ENCODE measurements at regions not wholly inside any gene's neighbourhood (a gene's known extent, or its start where the extent isn't known, plus 50 kb on each side); places are given as distances from the start of the nearest gene placed in this dataset.

GRCh38 chr15:96093063-96093462 lies 237.4 kb upstream of the NR2F2 start:
- DNase-seq (ENCODE audit: low spot score) (no peak), ATAC-seq (no peak), FAIRE-seq (no peak)
- H3K9me3 ChIP-seq (ENCODE audit: low read length), result no peaks in the 10 kb centered on the region
- TF ChIP-seq KDM6A (CRISPR knock-in tag; IDR thresholded peaks at IDR 0.05; ENCODE audit: low read depth) (no peak), CBX2 (IDR thresholded peaks at IDR 0.05; ENCODE audit: low read depth, low read length) (no peak), CBX2 (CRISPR knock-in tag; IDR thresholded peaks at IDR 0.05; ENCODE audit: low read depth) (no peak), AKAP8 (CRISPR knock-in tag; IDR thresholded peaks at IDR 0.05) (no peak), DNMT3B (CRISPR knock-in tag; conservative IDR thresholded peaks at IDR 0.05) (no peak), ZNF564 (CRISPR knock-in tag; IDR thresholded peaks at IDR 0.05) (no peak)
- BruUV-seq (replicated peaks), result no TSS peak
- intact Hi-C loops (cut with micrococcal nuclease; ENCODE audit: unreplicated experiment), result no loop called here
- no peaks in the 10 kb centered on the region for H3K4me1 ChIP-seq (ENCODE audit: insufficient read depth, low read length)
- no peaks in the 10 kb centered on the region; a peak in 1 of 5 replicates for H3K27me3 ChIP-seq (ENCODE audit: control insufficient read depth in 1 of 2, insufficient read depth in 2 of 2, low read length in 2 of 2)
- no peaks in the 10 kb centered on the region for H3K36me3 ChIP-seq (replicated peaks in 1 of 2; ENCODE audit: control insufficient read depth in 1 of 2, insufficient read depth in 2 of 2, low read length in 2 of 2)
- no peaks in the 10 kb centered on the region for H4K20me1 ChIP-seq (ENCODE audit: insufficient read depth, low read length)
- H3K9ac ChIP-seq (ENCODE audit: insufficient read depth, low read depth, low read length), result no peak overlapping the region
- POLR2A ChIA-PET, result no interaction called here
- H3K27ac ChIP-seq (ENCODE audit: extremely low read length, insufficient read depth, low read length), result no peak overlapping the region
- WGBS (ENCODE audit: low lambda C conversion rate), result 48% methylated on average over 2 of the region's 2 CpGs
- no peak overlapping the region for H2AFZ ChIP-seq (ENCODE audit: low read length)
- H3K4me3 ChIP-seq (replicated peaks in 1 of 3; ENCODE audit: insufficient read depth in 1 of 3, low read depth in 2 of 3, low read length in 3 of 3), result no peak overlapping the region
- CTCF ChIA-PET (ENCODE audit: low intra/inter-chr PET ratio, low total read pairs), result no interaction called here
- no peak overlapping the region for H3K4me2 ChIP-seq (ENCODE audit: low read depth, low read length)
- in situ Hi-C loops (cut with HindIII; ENCODE audit: extremely low pct_ligation_motif_present, low pct_unique_long_range_greater_than_20kb), result no loop called here
- no peaks in the 10 kb centered on the region for H3K79me2 ChIP-seq (ENCODE audit: insufficient read depth, low read length)

- BruUV-seq (replicated peaks), result no TSS peak
- no peaks in the 10 kb centered on the region for H3K36me3 ChIP-seq (replicated peaks in 1 of 2; ENCODE audit: control insufficient read depth in 1 of 2, insufficient read depth in 2 of 2, low read length in 2 of 2)
- in situ Hi-C loops (cut with HindIII; ENCODE audit: extremely low pct_ligation_motif_present, low pct_unique_long_range_greater_than_20kb), result no loop called here
- H3K79me2 ChIP-seq (ENCODE audit: insufficient read depth, low read length), result no peaks in the 10 kb centered on the region
- no peaks in the 10 kb centered on the region for H3K9me3 ChIP-seq (ENCODE audit: low read length)
- H3K4me3 ChIP-seq (replicated peaks in 1 of 3; ENCODE audit: insufficient read depth in 1 of 3, low read depth in 2 of 3, low read length in 3 of 3), result no peak overlapping the region
- WGBS (ENCODE audit: low lambda C conversion rate), result 35% methylated on average over 2 of the region's 2 CpGs
- ChIA-PET CTCF (ENCODE audit: low intra/inter-chr PET ratio, low total read pairs) (no interaction called here), POLR2A (no interaction called here)
- TF ChIP-seq ZNF264 (CRISPR knock-in tag; IDR thresholded peaks at IDR 0.05), result no peak
- TF ChIP-seq SMAD9 (CRISPR knock-in tag; IDR thresholded peaks at IDR 0.05), result no peak
- no peak for TF ChIP-seq ZNF138 (CRISPR knock-in tag; IDR thresholded peaks at IDR 0.05; ENCODE audit: low read depth)
- TF ChIP-seq NFYC (CRISPR knock-in tag; IDR thresholded peaks at IDR 0.05), result no peak
- no peak for TF ChIP-seq ZNF331 (CRISPR knock-in tag; IDR thresholded peaks at IDR 0.05)
- no peak for TF ChIP-seq ADNP (CRISPR knock-in tag; IDR thresholded peaks at IDR 0.05)
- no peak for TF ChIP-seq ZNF282 (IDR thresholded peaks at IDR 0.05; ENCODE audit: partially characterized antibody)
- TF ChIP-seq HDAC2 (CRISPR knock-in tag; IDR thresholded peaks at IDR 0.05), result no peak
- no peak for TF ChIP-seq DRAP1 (CRISPR knock-in tag; IDR thresholded peaks at IDR 0.05)
- no peak for TF ChIP-seq JUN (CRISPR knock-in tag; IDR thresholded peaks at IDR 0.05)
- no peak for TF ChIP-seq ZNF503 (CRISPR knock-in tag; IDR thresholded peaks at IDR 0.05)
- H3K27ac ChIP-seq (ENCODE audit: extremely low read length, insufficient read depth, low read length), result no peak overlapping the region
- DNase-seq (ENCODE audit: low spot score) (no peak), FAIRE-seq (no peak), ATAC-seq (no peak)
- H3K9ac ChIP-seq (ENCODE audit: insufficient read depth, low read depth, low read length), result no peak overlapping the region
- no peaks in the 10 kb centered on the region for H4K20me1 ChIP-seq (ENCODE audit: insufficient read depth, low read length)
- no peaks in the 10 kb centered on the region; a peak in 1 of 5 replicates for H3K27me3 ChIP-seq (ENCODE audit: control insufficient read depth in 1 of 2, insufficient read depth in 2 of 2, low read length in 2 of 2)
- intact Hi-C loops (cut with micrococcal nuclease; ENCODE audit: unreplicated experiment), result no loop called here
- H3K4me1 ChIP-seq (ENCODE audit: insufficient read depth, low read length), result no peaks in the 10 kb centered on the region
- no peak overlapping the region for H2AFZ ChIP-seq (ENCODE audit: low read length)
- no peak overlapping the region for H3K4me2 ChIP-seq (ENCODE audit: low read depth, low read length)
These were observed 232.8 kb upstream of the NR2F2 start for GRCh38 chr15:96097661-96098060.
